B cell (primary cell): ENCODE measurements at regions not wholly inside any gene's neighbourhood (a gene's known extent, or its start where the extent isn't known, plus 50 kb on each side); places are given as distances from the start of the nearest gene placed in this dataset.

Source experiments
- ATAC-seq: fragments of 200-7000 bp; cut with Tn5 transposase; one replicate; pipeline ENCODE4 v1.10.0; 2021; ENCODE audit warnings: low read depth, mild to moderate bottlenecking, moderate number of reproducible peaks, moderate library complexity
- CTCF ChIA-PET: fragments of 350-600 bp; sonication (Branson Sonifier 250); formaldehyde crosslinking; loops from one replicate; lab custom pipeline; 2021; ENCODE audit warnings: antibody characterized with exemption, inconsistent platforms; lab: Charles Lee
- POLR2A ChIA-PET: fragments of 350-600 bp; sonication (Branson Sonifier 250); formaldehyde crosslinking; loops from one replicate; lab custom pipeline; 2021; ENCODE audit warnings: antibody characterized with exemption; lab: Charles Lee
- DNase-seq: peaks from one replicate; pipeline ENCODE4 v3.0.0; 2013
- H2AFZ ChIP-seq: 2 replicates; pipeline ENCODE4 v1.6.1; 2012; ENCODE audit warnings: mild to moderate bottlenecking, low read depth, low read length; ENCODE audit not compliant: insufficient read depth, poor library complexity, severe bottlenecking
- H3K27ac ChIP-seq, 2 donors: 1 replicate in 1 of 2; 2 replicates in 1 of 2; pipeline ENCODE4 v1.5.1; 2012 to 2013; ENCODE audit warnings: low read length in 2 of 2, mild to moderate bottlenecking in 2 of 2, moderate library complexity in 1 of 2
- H3K27me3 ChIP-seq, 4 experiments: fragments of 200-600 bp in 1 of 4; sonication (generic) in 1 of 4; replicated peaks in 1 of 4; 1 replicate in 2 of 4; 2 replicates in 2 of 4; pipeline versions ENCODE4 v1.6.1 to v1.7.0; 2013 to 2016; ENCODE audit warnings: low read length in 3 of 4, mild to moderate bottlenecking in 2 of 4, mixed read lengths in 1 of 4, moderate library complexity in 1 of 4; ENCODE audit not compliant: insufficient read depth in 4 of 4, control insufficient read depth in 3 of 4; ENCODE audit errors: control extremely low read depth in 1 of 4
- H3K36me3 ChIP-seq, 2 experiments: replicated peaks in 1 of 2; 1 replicate in 1 of 2; 2 replicates in 1 of 2; pipeline versions ENCODE4 v1.6.1 to v1.7.1; 2013; ENCODE audit warnings: low read length in 1 of 2; ENCODE audit not compliant: insufficient read depth in 2 of 2, control insufficient read depth in 1 of 2; ENCODE audit errors: control extremely low read depth in 1 of 2, extremely low read depth in 1 of 2
- H3K4me1 ChIP-seq, 2 donors: fragments of 200-600 bp in 1 of 2; sonication (generic) in 1 of 2; 1 replicate in 1 of 2; 2 replicates in 1 of 2; pipeline versions ENCODE4 v1.5.1 to v1.6.1; 2013 to 2017; ENCODE audit warnings: low read length in 2 of 2; ENCODE audit not compliant: control insufficient read depth in 2 of 2, insufficient read depth in 2 of 2
- H3K4me2 ChIP-seq: replicated peaks from 2 replicates; pipeline ENCODE3; 2012; ENCODE audit warnings: mild to moderate bottlenecking, low read depth, low read length; ENCODE audit not compliant: poor library complexity, severe bottlenecking
- H3K4me3 ChIP-seq, 5 experiments: fragments of 200-600 bp in 1 of 5; sonication (generic) in 1 of 5; 1 replicate in 3 of 5; 2 replicates in 2 of 5; pipeline versions ENCODE4 v1.5.1 to v1.7.0; 2011 to 2016; ENCODE audit warnings: low read length in 4 of 5, mild to moderate bottlenecking in 4 of 5, low read depth in 2 of 5, control low read depth in 1 of 5, moderate library complexity in 1 of 5; ENCODE audit not compliant: insufficient read depth in 1 of 5; ENCODE audit errors: control extremely low read depth in 1 of 5, extremely low read depth in 1 of 5
- H3K79me2 ChIP-seq: fragments of 200-600 bp; sonication (generic); one replicate; pipeline ENCODE4 v1.6.0; 2016; ENCODE audit warnings: low read length; ENCODE audit not compliant: control insufficient read depth, insufficient read depth
- H3K9ac ChIP-seq: fragments of 200-600 bp; sonication (generic); 2 replicates; pipeline ENCODE4 v1.6.1; 2017; ENCODE audit warnings: mild to moderate bottlenecking, low read length, moderate library complexity
- H3K9me3 ChIP-seq, 3 donors: one replicate each; pipeline versions ENCODE4 v1.6.1 to v1.7.1; 2013; ENCODE audit warnings: low read length in 2 of 3; ENCODE audit not compliant: control insufficient read depth in 2 of 3, insufficient read depth in 1 of 3; ENCODE audit errors: control extremely low read depth in 1 of 3
- H4K20me1 ChIP-seq: 2 replicates; pipeline ENCODE4 v1.6.0; 2012; ENCODE audit warnings: mild to moderate bottlenecking, low read length; ENCODE audit not compliant: insufficient read depth, control insufficient read depth, poor library complexity, severe bottlenecking
- H3K27ac Mint-ChIP-seq: one replicate; pipeline ENCODE4 v1.8.0; 2021; ENCODE audit warnings: mixed read lengths
- H3K27me3 Mint-ChIP-seq: one replicate; pipeline ENCODE4 v1.8.0; 2021; ENCODE audit warnings: mixed read lengths
- H3K4me1 Mint-ChIP-seq: one replicate; pipeline ENCODE4 v1.8.0; 2021; ENCODE audit warnings: mixed read lengths
- H3K4me3 Mint-ChIP-seq: one replicate; pipeline ENCODE4 v1.8.0; 2021; ENCODE audit warnings: mixed read lengths
- H3K9me3 Mint-ChIP-seq: one replicate; pipeline ENCODE4 v1.8.0; 2022; ENCODE audit warnings: mixed read lengths; ENCODE audit not compliant: insufficient read depth
- CTCF ChIP-seq: fragments of 200-600 bp; IDR thresholded peaks from one replicate; pipeline ENCODE4 v1.8.0; 2022; ENCODE audit warnings: antibody characterized with exemption, mild to moderate bottlenecking
- EZH2 ChIP-seq: IDR thresholded peaks from 2 replicates; pipeline ENCODE4 v1.6.1; 2012; ENCODE audit warnings: borderline replicate concordance, low read depth, mild to moderate bottlenecking, moderate library complexity, low read length; ENCODE audit not compliant: insufficient read depth, poor library complexity, severe bottlenecking
- WGBS: methylation state at CpG from one replicate; pipeline ENCODE4 v1.1.5; 2013; ENCODE audit warnings: missing lambda C conversion rate; ENCODE audit not compliant: insufficient coverage; 5-methylcytosine and 5-hydroxymethylcytosine counted together
- intact Hi-C: fragments of 100-400 bp; cut with micrococcal nuclease; formaldehyde crosslinking; loops from one replicate; pipeline ENCODE4 v1.10.0; 2022

GRCh38 chr5:72705178-72705577 is 111.3 kb upstream of the TNPO1 start:
- Mint-ChIP-seq H3K4me3 (no peak overlapping the region), H3K27ac (no peak overlapping the region), H3K27me3 (peaks cover 20% of the 10 kb centered on the region), H3K9me3 (no peaks in the 10 kb centered on the region), H3K4me1 (no peaks in the 10 kb centered on the region)
- TF ChIP-seq EZH2 = no peak
- no peak for TF ChIP-seq CTCF
- Histone ChIP-seq H3K27me3 (peaks cover 0 to 14% (median 4%) of the 10 kb centered on the region in 4 experiments), H3K36me3 (no peaks in the 10 kb centered on the region), H3K79me2 (no peaks in the 10 kb centered on the region), H3K4me1 (no peaks in the 10 kb centered on the region), H3K27ac (no peak overlapping the region), H2AFZ (no peak overlapping the region), H3K4me2 (no peak overlapping the region), H4K20me1 (no peaks in the 10 kb centered on the region), H3K9ac (no peak overlapping the region), H3K9me3 (peaks cover 0 to 15% (median 0%) of the 10 kb centered on the region in 3 donors), H3K4me3 (no peak overlapping the region)
- intact Hi-C loops = no loop called here
- DNase-seq (no peak), ATAC-seq (no peak)
- ChIA-PET POLR2A (no interaction called here), CTCF (no interaction called here)
- no CpG with 5 or more reads among the region's 1 CpG for WGBS

DNA sequence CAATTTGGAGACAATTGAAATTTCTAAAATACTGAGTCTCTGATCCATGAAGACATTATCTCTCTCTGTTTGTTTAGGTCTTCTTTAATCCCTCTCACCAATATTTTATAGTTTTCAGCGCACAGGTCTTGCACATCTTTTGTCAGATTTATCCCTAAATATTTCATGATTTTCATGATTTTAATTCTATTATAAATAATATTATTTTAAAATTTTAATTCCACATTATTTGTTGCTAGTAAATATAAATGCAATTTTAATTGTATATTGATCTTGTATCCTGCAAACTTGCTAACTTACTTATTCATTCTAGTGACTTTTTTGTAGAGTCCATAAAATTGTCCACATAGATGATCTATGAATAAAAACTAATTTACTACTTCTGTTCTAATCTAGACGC is 112.6 kb upstream of the TNPO1 start:
- Histone ChIP-seq H3K9ac (no peak overlapping the region), H3K27me3 (peaks cover 0 to 13% (median 4%) of the 10 kb centered on the region in 4 experiments), H3K4me3 (no peak overlapping the region), H3K9me3 (peaks cover 0 to 10% (median 0%) of the 10 kb centered on the region in 3 donors), H2AFZ (no peak overlapping the region), H3K36me3 (no peaks in the 10 kb centered on the region), H3K27ac (no peak overlapping the region), H3K4me1 (no peaks in the 10 kb centered on the region), H4K20me1 (no peaks in the 10 kb centered on the region), H3K4me2 (no peak overlapping the region), H3K79me2 (no peaks in the 10 kb centered on the region)
- Mint-ChIP-seq H3K4me3 (no peak overlapping the region), H3K9me3 (no peaks in the 10 kb centered on the region), H3K27me3 (peaks cover 15% of the 10 kb centered on the region), H3K4me1 (no peaks in the 10 kb centered on the region), H3K27ac (no peak overlapping the region)
- ChIA-PET POLR2A (no interaction called here), CTCF (no interaction called here)
- no peak for ATAC-seq
- intact Hi-C loops = no loop called here
- WGBS = no CpG with 5 or more reads among the region's 2 CpGs
- no peak for DNase-seq
- TF ChIP-seq CTCF = no peak
- no peak for TF ChIP-seq EZH2
